ENCODE measurements at regions not wholly inside any gene's neighbourhood (a gene's known extent, or its start where the extent isn't known, plus 50 kb on each side); places are given as distances from the start of the nearest gene placed in this dataset.

- no peak for DNase-seq
Observed at GRCh38 chr7:31171216-31171785, 119.2 kb downstream of the ADCYAP1R1 start.

All from HCEC 1CT (cell line).